Endothelial cell of umbilical vein (primary cell): ENCODE measurements at regions not wholly inside any gene's neighbourhood (a gene's known extent, or its start where the extent isn't known, plus 50 kb on each side); places are given as distances from the start of the nearest gene placed in this dataset.

Source experiments
- CTCF ChIP-seq, 2 donors: IDR thresholded peaks; 1 replicate in 1 of 2; 2 replicates in 1 of 2; pipeline ENCODE4 v1.5.1; 2011; ENCODE audit warnings: low read length in 2 of 2, mild to moderate bottlenecking in 2 of 2, moderate library complexity in 2 of 2, control low read depth in 1 of 2, inconsistent platforms in 1 of 2, low read depth in 1 of 2; ENCODE audit not compliant: insufficient read depth in 1 of 2; ENCODE audit errors: extremely low read depth in 1 of 2
- EZH2 ChIP-seq: IDR thresholded peaks from 2 replicates; pipeline ENCODE4 v1.6.1; 2012; ENCODE audit warnings: borderline replicate concordance, low read depth, mild to moderate bottlenecking, moderate library complexity, low read length, inconsistent platforms; ENCODE audit not compliant: severe bottlenecking
- POLR2A ChIP-seq: IDR thresholded peaks from 2 replicates; pipeline ENCODE4 v1.6.1; 2012; ENCODE audit warnings: low read depth, mild to moderate bottlenecking, control low read depth, low read length

GRCh38 chr7:120039138-120039537 lies 233.8 kb upstream of the KCND2 start:
- no peak for TF ChIP-seq CTCF (IDR thresholded peaks at IDR 0.05; ENCODE audit: extremely low read depth in 1 of 2, insufficient read depth in 1 of 2, low read depth in 1 of 2, low read length in 2 of 2)
- no peak for TF ChIP-seq POLR2A
- TF ChIP-seq EZH2, result no peak
